Neuronal stem cell (in vitro differentiated cells): ENCODE measurements at regions not wholly inside any gene's neighbourhood (a gene's known extent, or its start where the extent isn't known, plus 50 kb on each side); places are given as distances from the start of the nearest gene placed in this dataset.

Source experiments
- DNase-seq: peaks from one replicate; pipeline ENCODE4 v3.0.0-alpha.2; 2013; ENCODE audit warnings: low spot score
- H2AFZ ChIP-seq: one replicate; pipeline ENCODE4 v1.6.1; 2013; ENCODE audit warnings: mild to moderate bottlenecking, low read length, inconsistent platforms
- H2AK5ac ChIP-seq: 2 replicates; pipeline ENCODE4 v1.6.1; 2013; ENCODE audit warnings: low read depth, mild to moderate bottlenecking, inconsistent platforms, low read length, moderate library complexity, mixed read lengths
- H2BK120ac ChIP-seq: 2 replicates; pipeline ENCODE4 v1.6.1; 2013; ENCODE audit warnings: low read depth, mild to moderate bottlenecking, inconsistent platforms, low read length, moderate library complexity, mixed read lengths
- H2BK12ac ChIP-seq: one replicate; pipeline ENCODE4 v1.6.1; 2013; ENCODE audit warnings: low read length, inconsistent platforms
- H2BK15ac ChIP-seq: 2 replicates; pipeline ENCODE4 v1.6.1; 2013; ENCODE audit warnings: mild to moderate bottlenecking, low read length, inconsistent platforms, mixed read lengths
- H2BK5ac ChIP-seq: one replicate; pipeline ENCODE4 v1.6.1; 2013; ENCODE audit warnings: inconsistent platforms, mild to moderate bottlenecking, low read length, moderate library complexity
- H3K14ac ChIP-seq: one replicate; pipeline ENCODE4 v1.6.1; 2013; ENCODE audit warnings: low read length, inconsistent platforms
- H3K18ac ChIP-seq: 2 replicates; pipeline ENCODE4 v1.6.1; 2013; ENCODE audit warnings: low read length, inconsistent platforms
- H3K23ac ChIP-seq: 2 replicates; pipeline ENCODE4 v1.6.1; 2013; ENCODE audit warnings: low read depth, mild to moderate bottlenecking, mixed read lengths, low read length, inconsistent platforms; ENCODE audit not compliant: poor library complexity
- H3K27ac ChIP-seq: replicated peaks from 3 replicates; pipeline ENCODE4 v1.5.1; 2013; ENCODE audit warnings: low read length, inconsistent platforms
- H3K27me3 ChIP-seq, 3 experiments: 2 replicates each; pipeline ENCODE4 v1.6.1; 2013; ENCODE audit warnings: low read length in 3 of 3, mild to moderate bottlenecking in 2 of 3, inconsistent platforms in 1 of 3, low read depth in 1 of 3, mixed read lengths in 1 of 3, moderate library complexity in 1 of 3; ENCODE audit not compliant: control insufficient read depth in 3 of 3, insufficient read depth in 3 of 3
- H3K36me3 ChIP-seq, 2 donors: replicated peaks in 1 of 2; 2 replicates each; pipeline ENCODE4 v1.6.1; 2013; ENCODE audit warnings: low read length in 2 of 2; ENCODE audit not compliant: control insufficient read depth in 2 of 2, insufficient read depth in 2 of 2
- H3K4ac ChIP-seq: 2 replicates; pipeline ENCODE4 v1.6.1; 2013; ENCODE audit warnings: inconsistent platforms, mild to moderate bottlenecking, low read length, moderate library complexity
- H3K4me1 ChIP-seq, 2 donors: 1 replicate in 1 of 2; 2 replicates in 1 of 2; pipeline ENCODE4 v1.6.1; 2013; ENCODE audit warnings: low read length in 2 of 2, low read depth in 1 of 2; ENCODE audit not compliant: control insufficient read depth in 2 of 2, insufficient read depth in 1 of 2
- H3K4me2 ChIP-seq: one replicate; pipeline ENCODE4 v1.6.1; 2013; ENCODE audit warnings: mild to moderate bottlenecking, low read length, inconsistent platforms; ENCODE audit not compliant: insufficient read depth, poor library complexity, severe bottlenecking
- H3K4me3 ChIP-seq, 2 donors: 2 replicates each; pipeline ENCODE4 v1.5.1; 2013; ENCODE audit warnings: low read length in 2 of 2, mild to moderate bottlenecking in 2 of 2, inconsistent platforms in 1 of 2, moderate library complexity in 1 of 2
- H3K79me1 ChIP-seq: one replicate; pipeline ENCODE4 v1.6.1; 2013; ENCODE audit warnings: low read depth, mild to moderate bottlenecking, inconsistent platforms, low read length, moderate library complexity
- H3K9ac ChIP-seq: one replicate; pipeline ENCODE4 v1.6.1; 2013; ENCODE audit warnings: mild to moderate bottlenecking, low read depth, low read length, inconsistent platforms; ENCODE audit not compliant: poor library complexity
- H3K9me3 ChIP-seq, 2 donors: replicated peaks in 1 of 2; 2 replicates each; pipeline versions ENCODE3 to v1.6.1; 2013; ENCODE audit warnings: low read length in 2 of 2, mild to moderate bottlenecking in 2 of 2, inconsistent platforms in 1 of 2, low read depth in 1 of 2, mixed read lengths in 1 of 2, moderate library complexity in 1 of 2; ENCODE audit not compliant: control insufficient read depth in 2 of 2, insufficient read depth in 1 of 2
- H4K8ac ChIP-seq: one replicate; pipeline ENCODE4 v1.6.1; 2013; ENCODE audit warnings: low read depth, mild to moderate bottlenecking, inconsistent platforms, low read length, moderate library complexity
- H4K91ac ChIP-seq: one replicate; pipeline ENCODE4 v1.6.1; 2013; ENCODE audit warnings: low read length, low read depth, mild to moderate bottlenecking, inconsistent platforms; ENCODE audit not compliant: poor library complexity
- WGBS, 2 donors: extraction: QIAGEN DNeasy Blood & Tissue Kit; methylation state at CpG; one replicate each; pipeline ENCODE4 v1.1.7; 2013; ENCODE audit warnings: missing lambda C conversion rate in 2 of 2, mixed read lengths in 1 of 2; ENCODE audit not compliant: insufficient read length in 2 of 2, insufficient replicate concordance in 1 of 2; ENCODE audit errors: extremely low coverage in 2 of 2; 5-methylcytosine and 5-hydroxymethylcytosine counted together

DNA sequence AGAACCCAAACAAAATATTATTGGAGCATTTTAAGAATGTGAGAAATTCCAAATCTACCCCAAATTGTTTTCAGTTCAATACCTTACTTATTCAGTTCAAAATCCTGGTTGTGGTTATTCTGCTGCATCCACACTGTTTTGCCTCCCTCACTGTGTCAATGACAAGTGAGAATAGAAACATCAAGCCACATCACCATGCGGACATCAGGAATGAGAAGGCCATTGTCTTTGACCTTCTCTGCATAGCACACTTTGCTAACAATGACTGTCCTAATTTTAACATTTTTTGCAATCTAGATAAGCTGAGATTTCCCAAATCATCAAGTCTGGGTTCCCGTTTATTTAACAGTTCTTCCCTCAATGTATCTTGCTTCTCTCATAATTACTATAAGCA lies 93.7 kb downstream of the ELAPOR2 start:
- H3K27me3 ChIP-seq, result no peaks in the 10 kb centered on the region
- no peak overlapping the region for H2BK5ac ChIP-seq
- no peak overlapping the region for H3K27ac ChIP-seq

DNA sequence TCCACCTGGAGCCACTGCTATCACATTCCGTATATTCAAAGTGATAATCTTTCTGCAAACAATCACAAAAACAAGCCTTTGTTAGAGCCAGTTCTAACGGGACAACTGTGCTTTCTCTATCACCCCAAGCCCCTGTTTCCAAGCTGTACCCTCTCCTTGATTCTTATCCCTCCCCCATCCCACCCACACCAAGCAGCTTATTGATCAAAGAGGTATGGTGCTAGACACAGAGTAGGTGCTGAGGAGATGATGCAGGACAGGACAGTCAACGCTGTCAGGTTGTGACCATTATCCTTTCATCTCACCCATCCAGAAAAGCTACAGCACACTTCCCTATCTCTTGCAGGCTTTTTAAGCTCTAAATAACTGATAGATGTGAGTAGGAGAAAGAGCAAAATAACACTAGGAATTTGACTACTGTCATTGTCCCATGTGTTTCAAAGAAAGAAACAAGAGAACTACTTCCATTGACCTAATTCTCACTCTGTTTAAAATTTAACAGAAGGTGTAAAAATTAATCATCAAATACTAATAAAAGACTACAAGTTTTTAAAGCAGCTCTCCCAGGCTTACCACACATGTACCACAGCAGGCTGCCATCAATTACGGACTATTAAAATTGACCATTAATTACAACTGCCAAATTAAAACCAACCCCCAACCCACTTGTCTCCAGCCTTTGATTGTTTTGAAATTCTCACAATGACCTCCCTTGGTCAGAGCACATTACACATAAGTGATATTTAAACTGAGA lies 94.3 kb downstream of the ELAPOR2 start:
- H3K79me1 ChIP-seq, result no peaks in the 10 kb centered on the region
- no peaks in the 10 kb centered on the region for H3K27me3 ChIP-seq
- no peak overlapping the region for H2BK120ac ChIP-seq
- no peak overlapping the region for H4K91ac ChIP-seq
- no peak overlapping the region for H3K4me3 ChIP-seq
- no peak overlapping the region for H2BK5ac ChIP-seq
- no peak overlapping the region for H3K27ac ChIP-seq
- no peak overlapping the region for H3K9ac ChIP-seq
- H2BK15ac ChIP-seq, result no peak overlapping the region
- H3K4ac ChIP-seq, result no peak overlapping the region
- H3K14ac ChIP-seq, result no peak overlapping the region
- no peak overlapping the region for H4K8ac ChIP-seq
- no peak overlapping the region for H2BK12ac ChIP-seq
- peaks cover 0 to 2% of the 10 kb centered on the region in 2 donors for H3K36me3 ChIP-seq
- no peak for DNase-seq
- H3K18ac ChIP-seq, result peak overlapping the region; percentile 15
- H3K4me2 ChIP-seq, result no peak overlapping the region
- no CpG with 5 or more reads among the region's 4 CpGs for WGBS, 2 donors
- no peak overlapping the region for H3K23ac ChIP-seq
- no peak overlapping the region for H2AFZ ChIP-seq
- peaks cover 0 to 2% of the 10 kb centered on the region in 2 donors for H3K9me3 ChIP-seq
- peaks cover 0 to 13% of the 10 kb centered on the region in 2 donors for H3K4me1 ChIP-seq
- H2AK5ac ChIP-seq, result no peak overlapping the region

More for the DNA sequence above, 93.7 kb downstream of the ELAPOR2 start:
- peaks cover 0 to 2% of the 10 kb centered on the region in 2 donors for H3K36me3 ChIP-seq
- no peaks in the 10 kb centered on the region for H3K79me1 ChIP-seq
- H3K4me1 ChIP-seq, result peaks cover 0 to 16% of the 10 kb centered on the region in 2 donors
- peaks cover 0 to 2% of the 10 kb centered on the region in 2 donors for H3K9me3 ChIP-seq
- H3K14ac ChIP-seq, result no peak overlapping the region
- no peak overlapping the region for H3K4ac ChIP-seq
- H3K9ac ChIP-seq, result no peak overlapping the region
- H3K23ac ChIP-seq, result no peak overlapping the region
- no peak overlapping the region for H2BK15ac ChIP-seq
- no peak overlapping the region for H3K4me3 ChIP-seq
- no peak overlapping the region for H2BK12ac ChIP-seq
- H2AFZ ChIP-seq, result no peak overlapping the region
- H2AK5ac ChIP-seq, result no peak overlapping the region
- no peak for DNase-seq
- H4K91ac ChIP-seq, result no peak overlapping the region
- WGBS, 2 donors, result no CpG with 5 or more reads among the region's 2 CpGs
- no peak overlapping the region for H2BK120ac ChIP-seq
- no peak overlapping the region for H3K18ac ChIP-seq
- H3K4me2 ChIP-seq, result no peak overlapping the region
- no peak overlapping the region for H4K8ac ChIP-seq

DNA sequence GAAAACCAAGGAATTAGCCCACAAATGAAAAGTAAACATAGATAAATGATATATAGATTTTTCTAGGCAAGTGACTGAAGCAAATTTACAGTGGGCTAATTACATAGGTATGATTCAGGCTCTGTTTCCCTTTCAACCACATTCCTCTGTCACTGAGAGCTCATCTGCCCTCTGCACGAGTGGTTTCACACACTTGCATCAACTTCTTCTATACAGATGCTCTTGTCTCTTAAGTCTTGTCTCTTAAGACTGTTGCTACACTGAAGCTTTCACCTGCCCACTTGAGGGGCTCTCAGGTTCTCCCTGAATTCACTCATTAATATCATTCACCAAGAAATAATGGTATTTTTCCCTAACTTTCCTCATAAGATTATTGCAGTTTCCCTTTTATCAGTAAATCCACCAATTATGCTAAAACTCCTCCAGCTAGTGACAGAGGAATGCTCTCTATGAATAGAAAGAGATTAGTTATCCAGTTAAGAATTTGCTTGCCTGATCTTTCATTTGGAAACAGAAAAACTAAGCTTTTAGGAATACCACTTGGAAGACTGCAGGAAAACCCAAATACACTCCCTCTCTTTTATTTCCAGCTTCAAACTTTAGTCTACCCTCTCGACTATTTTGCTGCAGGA lies 95.7 kb downstream of the ELAPOR2 start:
- no peak overlapping the region for H3K9ac ChIP-seq
- H2BK12ac ChIP-seq, result no peak overlapping the region
- no peak overlapping the region for H2AK5ac ChIP-seq
- H3K14ac ChIP-seq, result no peak overlapping the region
- DNase-seq, result no peak
- H3K4me3 ChIP-seq, result no peak overlapping the region
- peaks cover 0 to 13% of the 10 kb centered on the region in 2 donors for H3K4me1 ChIP-seq
- H3K27ac ChIP-seq, result peak overlapping the region; percentile 53
- no peak overlapping the region for H2BK5ac ChIP-seq
- H3K4ac ChIP-seq, result no peak overlapping the region
- H2AFZ ChIP-seq, result no peak overlapping the region
- no peak overlapping the region for H4K91ac ChIP-seq
- no peak overlapping the region for H3K18ac ChIP-seq
- H3K36me3 ChIP-seq, result peaks cover 0 to 2% of the 10 kb centered on the region in 2 donors
- peaks cover 0 to 2% of the 10 kb centered on the region in 2 donors for H3K9me3 ChIP-seq
- no peak overlapping the region for H3K4me2 ChIP-seq
- no peak overlapping the region for H4K8ac ChIP-seq
- no peak overlapping the region for H2BK120ac ChIP-seq
- H3K27me3 ChIP-seq, result no peaks in the 10 kb centered on the region
- H3K79me1 ChIP-seq, result no peaks in the 10 kb centered on the region
- no peak overlapping the region for H3K23ac ChIP-seq
- WGBS, 2 donors, result no CpG with 5 or more reads among the region's 2 CpGs
- no peak overlapping the region for H2BK15ac ChIP-seq

DNA sequence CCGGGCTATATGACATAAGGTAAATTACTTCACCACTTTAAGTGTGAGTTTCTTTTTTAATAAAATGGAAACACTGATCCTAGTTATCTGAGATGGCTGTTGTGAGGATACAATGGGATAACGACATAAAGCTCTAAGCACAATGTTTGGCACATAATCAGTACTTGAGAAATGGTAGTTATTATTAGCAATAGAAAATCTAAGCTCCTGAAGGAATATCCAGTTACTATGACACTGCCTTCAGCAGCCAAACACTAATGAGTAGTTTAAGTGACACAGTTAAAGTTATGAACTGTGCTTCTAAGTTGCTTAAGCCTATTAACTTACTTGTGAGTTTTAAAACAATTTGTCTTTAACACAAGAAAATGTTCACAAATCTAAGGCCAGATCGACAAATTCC lies 96.8 kb downstream of the ELAPOR2 start:
- no peak overlapping the region for H2AFZ ChIP-seq
- no peak overlapping the region for H3K4me3 ChIP-seq
- peaks cover 0 to 11% of the 10 kb centered on the region in 2 donors for H3K4me1 ChIP-seq
- no peak overlapping the region for H3K27ac ChIP-seq
- H2BK120ac ChIP-seq, result no peak overlapping the region
- no CpG with 5 or more reads among the region's 3 CpGs for WGBS, 2 donors
- H4K91ac ChIP-seq, result no peak overlapping the region
- no peak for DNase-seq
- no peak overlapping the region for H3K4me2 ChIP-seq
- H3K9me3 ChIP-seq, result peaks cover 2% of the 10 kb centered on the region in 2 donors
- peaks cover 0 to 2% of the 10 kb centered on the region in 2 donors for H3K36me3 ChIP-seq
- H2AK5ac ChIP-seq, result no peak overlapping the region
- H3K9ac ChIP-seq, result no peak overlapping the region
- no peak overlapping the region for H3K14ac ChIP-seq
- no peaks in the 10 kb centered on the region for H3K79me1 ChIP-seq
- no peak overlapping the region for H3K4ac ChIP-seq
- no peak overlapping the region for H2BK12ac ChIP-seq
- H3K23ac ChIP-seq, result no peak overlapping the region
- no peaks in the 10 kb centered on the region for H3K27me3 ChIP-seq
- no peak overlapping the region for H2BK5ac ChIP-seq
- no peak overlapping the region for H4K8ac ChIP-seq
- no peak overlapping the region for H3K18ac ChIP-seq
- no peak overlapping the region for H2BK15ac ChIP-seq
